KMS-11 (cell line): ENCODE measurements at regions not wholly inside any gene's neighbourhood (a gene's known extent, or its start where the extent isn't known, plus 50 kb on each side); places are given as distances from the start of the nearest gene placed in this dataset.

ENCODE experiments used
- H2AFZ ChIP-seq: fragments of 200-600 bp; sonication (generic); 2 replicates; pipeline ENCODE4 v1.6.1; 2016; ENCODE audit warnings: antibody characterized with exemption, mixed run types, low read depth
- H3K27ac ChIP-seq: fragments of 200-600 bp; sonication (generic); 2 replicates; pipeline ENCODE4 v1.6.1; 2016; ENCODE audit warnings: mild to moderate bottlenecking, mixed run types
- H3K27me3 ChIP-seq: fragments of 200-600 bp; sonication (generic); 2 replicates; pipeline ENCODE4 v1.6.1; 2017; ENCODE audit warnings: mild to moderate bottlenecking, low read depth, mixed run types, moderate library complexity; ENCODE audit not compliant: insufficient read depth
- H3K36me3 ChIP-seq: fragments of 200-600 bp; sonication (generic); 2 replicates; pipeline ENCODE4 v1.6.1; 2017; ENCODE audit warnings: mild to moderate bottlenecking, mixed run types; ENCODE audit not compliant: insufficient read depth
- H3K4me1 ChIP-seq: fragments of 200-600 bp; sonication (generic); 2 replicates; pipeline ENCODE4 v1.6.1; 2016; ENCODE audit warnings: mild to moderate bottlenecking, low read depth, mixed run types; ENCODE audit not compliant: poor library complexity, severe bottlenecking
- H3K4me2 ChIP-seq: fragments of 200-600 bp; sonication (generic); 2 replicates; pipeline ENCODE4 v1.7.0; 2016; ENCODE audit warnings: mild to moderate bottlenecking, mixed run types
- H3K4me3 ChIP-seq: fragments of 200-600 bp; sonication (generic); IDR thresholded peaks from 2 replicates; pipeline ENCODE4 v1.6.1; 2017; ENCODE audit warnings: low read depth, low read length, mixed read lengths; ENCODE audit not compliant: insufficient read depth
- H3K79me2 ChIP-seq: fragments of 200-600 bp; sonication (generic); 2 replicates; pipeline ENCODE4 v1.6.1; 2016; ENCODE audit warnings: low read depth, mixed run types; ENCODE audit not compliant: insufficient read depth
- H3K9ac ChIP-seq: fragments of 200-600 bp; sonication (generic); 2 replicates; pipeline ENCODE4 v1.6.1; 2016; ENCODE audit warnings: mild to moderate bottlenecking, mixed run types
- H4K20me1 ChIP-seq: fragments of 200-600 bp; sonication (generic); 2 replicates; pipeline ENCODE4 v1.6.1; 2016; ENCODE audit warnings: mild to moderate bottlenecking, mixed run types; ENCODE audit not compliant: insufficient read depth
- TF ChIP-seq, protein P1 (sequence below): fragments of 200-600 bp; sonication (generic); conservative IDR thresholded peaks from 2 replicates; pipeline ENCODE4 v1.6.1; 2017; ENCODE audit warnings: low read depth, mild to moderate bottlenecking, antibody characterized with exemption, low read length, moderate library complexity, mixed read lengths

DNA sequence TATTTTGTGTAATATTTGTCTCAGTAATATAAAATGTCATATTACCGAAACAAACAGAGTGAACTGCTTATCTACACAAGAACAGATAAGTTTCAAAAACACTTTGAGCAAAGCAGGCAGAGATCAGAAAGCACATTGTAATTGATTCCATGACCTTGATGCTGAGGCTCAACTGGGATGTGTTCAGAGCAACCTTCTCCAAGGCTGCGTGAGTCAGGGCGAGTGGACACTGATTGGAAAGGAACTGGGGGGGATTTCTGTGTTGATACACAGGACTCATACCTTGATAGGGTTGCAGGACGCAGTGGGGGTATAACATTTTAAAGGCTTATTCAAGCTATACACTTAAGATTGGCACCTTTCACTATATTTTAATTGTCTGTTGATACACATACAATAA lies 1136.3 kb downstream of the UQCRFS1 start:
- Histone ChIP-seq H3K79me2 (no peaks in the 10 kb centered on the region), H3K36me3 (no peaks in the 10 kb centered on the region), H3K9ac (no peak overlapping the region), H3K4me2 (no peak overlapping the region), H4K20me1 (no peaks in the 10 kb centered on the region), H2AFZ (no peak overlapping the region), H3K4me1 (no peaks in the 10 kb centered on the region), H3K27ac (no peak overlapping the region), H3K4me3 (no peak overlapping the region), H3K27me3 (no peaks in the 10 kb centered on the region)
- TF ChIP-seq, protein P1, sequence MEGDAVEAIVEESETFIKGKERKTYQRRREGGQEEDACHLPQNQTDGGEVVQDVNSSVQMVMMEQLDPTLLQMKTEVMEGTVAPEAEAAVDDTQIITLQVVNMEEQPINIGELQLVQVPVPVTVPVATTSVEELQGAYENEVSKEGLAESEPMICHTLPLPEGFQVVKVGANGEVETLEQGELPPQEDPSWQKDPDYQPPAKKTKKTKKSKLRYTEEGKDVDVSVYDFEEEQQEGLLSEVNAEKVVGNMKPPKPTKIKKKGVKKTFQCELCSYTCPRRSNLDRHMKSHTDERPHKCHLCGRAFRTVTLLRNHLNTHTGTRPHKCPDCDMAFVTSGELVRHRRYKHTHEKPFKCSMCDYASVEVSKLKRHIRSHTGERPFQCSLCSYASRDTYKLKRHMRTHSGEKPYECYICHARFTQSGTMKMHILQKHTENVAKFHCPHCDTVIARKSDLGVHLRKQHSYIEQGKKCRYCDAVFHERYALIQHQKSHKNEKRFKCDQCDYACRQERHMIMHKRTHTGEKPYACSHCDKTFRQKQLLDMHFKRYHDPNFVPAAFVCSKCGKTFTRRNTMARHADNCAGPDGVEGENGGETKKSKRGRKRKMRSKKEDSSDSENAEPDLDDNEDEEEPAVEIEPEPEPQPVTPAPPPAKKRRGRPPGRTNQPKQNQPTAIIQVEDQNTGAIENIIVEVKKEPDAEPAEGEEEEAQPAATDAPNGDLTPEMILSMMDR: no peak

DNA sequence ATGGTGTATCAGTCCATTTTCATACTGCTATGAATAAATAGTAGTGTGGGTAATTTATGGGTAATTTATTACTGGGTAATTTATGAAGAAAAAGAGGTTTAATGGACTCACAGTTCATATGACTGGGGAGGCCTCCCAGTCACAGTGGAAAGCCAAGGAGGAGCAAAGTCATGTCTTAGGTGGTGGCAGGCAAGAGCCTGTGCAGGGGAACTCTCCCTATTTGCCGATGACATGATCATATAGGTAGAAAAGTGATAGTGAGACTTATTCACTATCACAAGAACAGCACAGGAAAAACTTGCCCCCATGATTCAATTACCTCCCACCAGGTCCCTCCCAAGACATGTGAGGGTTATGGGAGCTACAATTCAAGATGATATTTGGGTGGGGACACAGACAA lies 1137.7 kb downstream of the UQCRFS1 start:
- Histone ChIP-seq H3K79me2 (no peaks in the 10 kb centered on the region), H3K9ac (no peak overlapping the region), H3K4me3 (no peak overlapping the region), H3K27ac (no peak overlapping the region), H2AFZ (no peak overlapping the region), H3K27me3 (no peaks in the 10 kb centered on the region), H4K20me1 (no peaks in the 10 kb centered on the region), H3K4me2 (no peak overlapping the region), H3K36me3 (no peaks in the 10 kb centered on the region), H3K4me1 (no peaks in the 10 kb centered on the region)
- TF ChIP-seq, protein P1: no peak

- Histone ChIP-seq H3K27ac (no peak overlapping the region), H3K79me2 (no peaks in the 10 kb centered on the region), H3K4me3 (no peak overlapping the region), H3K9ac (no peak overlapping the region), H3K36me3 (no peaks in the 10 kb centered on the region), H4K20me1 (no peaks in the 10 kb centered on the region), H3K4me2 (no peak overlapping the region), H2AFZ (no peak overlapping the region), H3K27me3 (no peaks in the 10 kb centered on the region), H3K4me1 (no peaks in the 10 kb centered on the region)
- TF ChIP-seq, protein P1: no peak
Measured at GRCh38 chr19:28074773-28075172, 1138.2 kb downstream of the UQCRFS1 start.

- H3K27ac ChIP-seq: no peak overlapping the region
- no peak overlapping the region for H3K4me3 ChIP-seq
- no peaks in the 10 kb centered on the region for H3K79me2 ChIP-seq
- no peak overlapping the region for H3K9ac ChIP-seq
- TF ChIP-seq, protein P1: no peak
- no peak overlapping the region for H2AFZ ChIP-seq
- H3K4me2 ChIP-seq: no peak overlapping the region
- H3K27me3 ChIP-seq: no peaks in the 10 kb centered on the region
- H3K36me3 ChIP-seq: no peaks in the 10 kb centered on the region
- no peaks in the 10 kb centered on the region for H4K20me1 ChIP-seq
- no peaks in the 10 kb centered on the region for H3K4me1 ChIP-seq
Measured at GRCh38 chr19:28067882-28068281, 1145.1 kb downstream of the UQCRFS1 start.
